KOPT-K1 (cell line): ENCODE measurements at regions not wholly inside any gene's neighbourhood (a gene's known extent, or its start where the extent isn't known, plus 50 kb on each side); places are given as distances from the start of the nearest gene placed in this dataset.

Experiments
- H3K27ac ChIP-seq: fragments of 200-600 bp; sonication (generic); 2 replicates; pipeline ENCODE4 v1.5.1; 2016; ENCODE audit warnings: antibody characterized with exemption, mild to moderate bottlenecking, low read depth, low read length; ENCODE audit not compliant: poor library complexity, severe bottlenecking
- H3K36me3 ChIP-seq: fragments of 200-600 bp; sonication (generic); 2 replicates; pipeline ENCODE4 v1.5.1; 2017; ENCODE audit warnings: antibody characterized with exemption, mild to moderate bottlenecking, low read length, moderate library complexity; ENCODE audit not compliant: insufficient read depth
- H3K9me3 ChIP-seq: fragments of 200-600 bp; sonication (generic); 2 replicates; pipeline ENCODE4 v1.5.1; 2017; ENCODE audit warnings: antibody characterized with exemption, low read length, mild to moderate bottlenecking; ENCODE audit not compliant: insufficient read depth, poor library complexity, severe bottlenecking

GRCh38 chr9:99389087-99390033 lies 167.3 kb downstream of the SEC61B start:
- Histone ChIP-seq H3K9me3 (no peaks in the 10 kb centered on the region), H3K36me3 (no peaks in the 10 kb centered on the region), H3K27ac (no peak overlapping the region)

GRCh38 chr9:99391937-99392594 lies 170.0 kb downstream of the SEC61B start:
- Histone ChIP-seq H3K36me3 (no peaks in the 10 kb centered on the region), H3K27ac (no peak overlapping the region), H3K9me3 (no peaks in the 10 kb centered on the region)

GRCh38 chr9:99392986-99393385 lies 170.9 kb downstream of the SEC61B start:
- no peak overlapping the region for H3K27ac ChIP-seq
- no peaks in the 10 kb centered on the region for H3K9me3 ChIP-seq
- H3K36me3 ChIP-seq = no peaks in the 10 kb centered on the region

GRCh38 chr9:99393993-99394392 lies 171.9 kb downstream of the SEC61B start:
- H3K9me3 ChIP-seq = no peaks in the 10 kb centered on the region
- no peak overlapping the region for H3K27ac ChIP-seq
- no peaks in the 10 kb centered on the region for H3K36me3 ChIP-seq

- Histone ChIP-seq H3K27ac (no peak overlapping the region), H3K9me3 (no peaks in the 10 kb centered on the region), H3K36me3 (no peaks in the 10 kb centered on the region)
Observed at GRCh38 chr9:99398241-99398640, 176.2 kb downstream of the SEC61B start.

- no peaks in the 10 kb centered on the region for H3K36me3 ChIP-seq
- no peak overlapping the region for H3K27ac ChIP-seq
- no peaks in the 10 kb centered on the region for H3K9me3 ChIP-seq
Observed at GRCh38 chr9:99399474-99399873, 177.4 kb downstream of the SEC61B start.

GRCh38 chr9:99400184-99400731 lies 178.2 kb downstream of the SEC61B start:
- Histone ChIP-seq H3K36me3 (no peaks in the 10 kb centered on the region), H3K27ac (no peak overlapping the region), H3K9me3 (no peaks in the 10 kb centered on the region)

- no peaks in the 10 kb centered on the region for H3K9me3 ChIP-seq
- H3K27ac ChIP-seq = no peak overlapping the region
- H3K36me3 ChIP-seq = no peaks in the 10 kb centered on the region
Observed at GRCh38 chr9:99401680-99402504, 179.8 kb downstream of the SEC61B start.

GRCh38 chr9:99403371-99403770 lies 181.3 kb downstream of the SEC61B start:
- Histone ChIP-seq H3K36me3 (no peaks in the 10 kb centered on the region), H3K27ac (no peak overlapping the region), H3K9me3 (no peaks in the 10 kb centered on the region)

- Histone ChIP-seq H3K36me3 (no peaks in the 10 kb centered on the region), H3K27ac (no peak overlapping the region), H3K9me3 (no peaks in the 10 kb centered on the region)
Observed at GRCh38 chr9:99405359-99405758, 183.3 kb downstream of the SEC61B start.

- Histone ChIP-seq H3K27ac (no peak overlapping the region), H3K9me3 (no peaks in the 10 kb centered on the region)
Observed at GRCh38 chr9:99406939-99407338, 184.9 kb downstream of the SEC61B start.

GRCh38 chr9:99411068-99411467 lies 189.0 kb downstream of the SEC61B start:
- no peak overlapping the region for H3K27ac ChIP-seq
- no peaks in the 10 kb centered on the region for H3K9me3 ChIP-seq
- H3K36me3 ChIP-seq = no peaks in the 10 kb centered on the region

More at GRCh38 chr9:99406939-99407338, 184.9 kb downstream of the SEC61B start:
- H3K36me3 ChIP-seq = no peaks in the 10 kb centered on the region

GRCh38 chr9:99411479-99412115 lies 189.5 kb downstream of the SEC61B start:
- no peak overlapping the region for H3K27ac ChIP-seq
- H3K9me3 ChIP-seq = no peaks in the 10 kb centered on the region
- no peaks in the 10 kb centered on the region for H3K36me3 ChIP-seq

GRCh38 chr9:99412606-99413005 lies 190.5 kb downstream of the SEC61B start:
- no peak overlapping the region for H3K27ac ChIP-seq
- no peaks in the 10 kb centered on the region for H3K36me3 ChIP-seq
- no peaks in the 10 kb centered on the region for H3K9me3 ChIP-seq
